K562 (cell line): ENCODE measurements at regions not wholly inside any gene's neighbourhood (a gene's known extent, or its start where the extent isn't known, plus 50 kb on each side); places are given as distances from the start of the nearest gene placed in this dataset.

Experiments used
- ATAC-seq: fragments of 200-7000 bp; cut with Tn5 transposase; 3 replicates; pipeline ENCODE4 v1.9.1; 2020; ENCODE audit warnings: moderate library complexity
- BruUV-seq: library from RNA; stranded (reverse); fragments of 400-500 nt; replicated peaks from 2 replicates; lab custom pipeline; 2021; lab: Mats Ljungman, UMichigan
- CTCF ChIA-PET: fragments of 300-600 bp; formaldehyde crosslinking; extraction: SDS; loops from one replicate; lab custom pipeline; 2021; ENCODE audit warnings: low intra/inter-chr PET ratio; lab: Yijun Ruan, JAX
- POLR2A ChIA-PET: fragments of 300-600, 350-650 bp; sonication (Branson Sonifier 250); formaldehyde crosslinking; extraction: SDS; loops from one replicate; lab custom pipeline; 2021; ENCODE audit warnings: antibody characterized with exemption, inconsistent platforms; lab: Yijun Ruan, JAX
- DNase-seq, 4 experiments: peaks; one replicate each; pipeline versions ENCODE4 v3.0.0 to v3.0.0-alpha.2; 2011 to 2018; ENCODE audit warnings: low spot score in 3 of 4, mixed read lengths in 3 of 4; ENCODE audit errors: extremely low read depth in 1 of 4
- FAIRE-seq: peaks from 2 replicates; lab custom pipeline; 2011; peaks lifted over from hg19 to GRCh38; lab: Jason Lieb, UNC
- H2AFZ ChIP-seq: 2 replicates; pipeline ENCODE4 v1.6.0; 2011; ENCODE audit warnings: low read depth, low read length, control low read depth, inconsistent platforms
- H3K27ac ChIP-seq: fragments of 200-600 bp; 3 replicates; pipeline ENCODE4 v1.8.0; 2011; ENCODE audit warnings: low read depth, mild to moderate bottlenecking, control low read depth, inconsistent platforms, low read length, moderate library complexity, mixed read lengths; ENCODE audit errors: extremely low read depth
- H3K27me3 ChIP-seq, 2 experiments: fragments of 300-600 bp in 1 of 2; 2 replicates in 1 of 2; 3 replicates in 1 of 2; pipeline versions ENCODE4 v1.6.0 to v1.8.0; 2011; ENCODE audit warnings: inconsistent platforms in 2 of 2, low read length in 2 of 2, mild to moderate bottlenecking in 1 of 2, mixed read lengths in 1 of 2, moderate library complexity in 1 of 2; ENCODE audit not compliant: control insufficient read depth in 2 of 2, insufficient read depth in 2 of 2
- H3K36me3 ChIP-seq: fragments of 300-600 bp; 3 replicates; pipeline ENCODE4 v1.8.0; 2011; ENCODE audit warnings: mild to moderate bottlenecking, low read length, inconsistent platforms; ENCODE audit not compliant: control insufficient read depth, insufficient read depth
- H3K4me1 ChIP-seq, 2 experiments: fragments of 200-600 bp in 1 of 2; replicated peaks in 1 of 2; 2 replicates in 1 of 2; 3 replicates in 1 of 2; pipeline versions ENCODE4 v1.5.1 to v1.8.0; 2011; ENCODE audit warnings: inconsistent platforms in 2 of 2, low read length in 2 of 2, mild to moderate bottlenecking in 1 of 2, mixed read lengths in 1 of 2, moderate library complexity in 1 of 2; ENCODE audit not compliant: control insufficient read depth in 2 of 2, insufficient read depth in 2 of 2
- H3K4me2 ChIP-seq: 2 replicates; pipeline ENCODE4 v1.6.1; 2011; ENCODE audit warnings: low read length, control low read depth, inconsistent platforms, mixed read lengths; ENCODE audit not compliant: insufficient read depth
- H3K4me3 ChIP-seq: fragments of 200-600 bp; sonication (generic), shearing (Covaris generic); 2 replicates; pipeline ENCODE4 v1.5.1; 2016; ENCODE audit warnings: control low read depth, inconsistent platforms
- H3K79me2 ChIP-seq: fragments of 200-600 bp; 3 replicates; pipeline ENCODE4 v1.8.0; 2011; ENCODE audit warnings: low read length, inconsistent platforms; ENCODE audit not compliant: control insufficient read depth, insufficient read depth
- H3K9ac ChIP-seq, 2 experiments: 2 replicates each; pipeline versions ENCODE4 v1.6.0 to v1.6.1; 2011; ENCODE audit warnings: low read depth in 2 of 2, low read length in 2 of 2, control low read depth in 1 of 2, inconsistent platforms in 1 of 2, mild to moderate bottlenecking in 1 of 2, mixed read lengths in 1 of 2; ENCODE audit not compliant: insufficient read depth in 1 of 2
- H3K9me1 ChIP-seq: one replicate; pipeline ENCODE4 v1.6.0; 2011; ENCODE audit warnings: inconsistent platforms, mild to moderate bottlenecking, low read length, moderate library complexity; ENCODE audit not compliant: control insufficient read depth, insufficient read depth
- H3K9me3 ChIP-seq: replicated peaks from 2 replicates; pipeline ENCODE4 v1.5.1; 2011; ENCODE audit warnings: low read depth, low read length, inconsistent platforms; ENCODE audit not compliant: control insufficient read depth, insufficient read depth
- H4K20me1 ChIP-seq: replicated peaks from 2 replicates; pipeline ENCODE4 v1.6.1; 2011; ENCODE audit warnings: low read length, inconsistent platforms, mixed read lengths; ENCODE audit not compliant: control insufficient read depth, insufficient read depth
- CBX3 ChIP-seq, 2 experiments: IDR thresholded peaks; 1 replicate in 1 of 2; 2 replicates in 1 of 2; pipeline ENCODE4 v1.6.1; 2012; ENCODE audit warnings: inconsistent platforms in 2 of 2, low read length in 2 of 2, borderline replicate concordance in 1 of 2, control low read depth in 1 of 2
- HINFP ChIP-seq: fragments of 450-650 bp; conservative IDR thresholded peaks from 2 replicates; pipeline ENCODE4 v1.6.1; 2016; ENCODE audit warnings: missing genetic modification characterization, low read depth, mild to moderate bottlenecking, control low read depth, missing compliant biosample characterization
- HNRNPLL ChIP-seq: fragments of 200-400 bp; formaldehyde crosslinking; IDR thresholded peaks from 2 replicates; pipeline ENCODE4 v1.6.1; 2017; ENCODE audit warnings: low read length, low read depth, mild to moderate bottlenecking; ENCODE audit not compliant: poor library complexity, severe bottlenecking
- MAFG ChIP-seq: fragments of 450-650 bp; conservative IDR thresholded peaks from 2 replicates; pipeline ENCODE4 v1.6.1; 2016; ENCODE audit warnings: missing genetic modification characterization, missing compliant biosample characterization
- NR2C1 ChIP-seq, 2 experiments: fragments of 450-650 bp; IDR thresholded peaks; 2 replicates each; pipeline ENCODE4 v1.6.1; 2017; ENCODE audit warnings: mild to moderate bottlenecking in 2 of 2, antibody characterized with exemption in 1 of 2, inconsistent platforms in 1 of 2, missing compliant biosample characterization in 1 of 2, missing genetic modification characterization in 1 of 2
- SMARCE1 ChIP-seq: fragments of 450-650 bp; IDR thresholded peaks from 2 replicates; pipeline ENCODE4 v1.7.1; 2016; ENCODE audit warnings: mild to moderate bottlenecking
- SP1 ChIP-seq: sonication (generic); formaldehyde crosslinking; IDR thresholded peaks from 2 replicates; pipeline ENCODE4 v1.8.1; 2022; ENCODE audit warnings: mild to moderate bottlenecking, missing genetic modification reagents
- SRF ChIP-seq, 2 experiments: fragments of 250-450, 450-650 bp in 1 of 2; sonication (Bioruptor Pico) in 1 of 2; sonication (generic) in 1 of 2; formaldehyde crosslinking; IDR thresholded peaks; 2 replicates each; pipeline versions ENCODE4 v1.5.0 to v1.5.1; 2020 to 2022; ENCODE audit warnings: mild to moderate bottlenecking in 1 of 2, missing genetic modification reagents in 1 of 2
- WHSC1 ChIP-seq: IDR thresholded peaks from one replicate; pipeline ENCODE4 v1.6.1; 2012; ENCODE audit warnings: low read length, control low read depth, inconsistent platforms
- ZNF140 ChIP-seq: fragments of 250-450 bp; sonication (Bioruptor Pico); IDR thresholded peaks from 2 replicates; pipeline ENCODE4 v1.8.0; 2021; ENCODE audit warnings: moderate library complexity, mild to moderate bottlenecking, inconsistent platforms
- ZNF398 ChIP-seq: fragments of 250-450 bp; sonication (Bioruptor Pico); IDR thresholded peaks from 2 replicates; pipeline ENCODE4 v1.8.0; 2021; ENCODE audit warnings: moderate library complexity, mild to moderate bottlenecking, inconsistent platforms
- ZNF785 ChIP-seq: fragments of 250-450 bp; sonication (Bioruptor Pico); IDR thresholded peaks from 2 replicates; pipeline ENCODE4 v1.4.0; 2020; ENCODE audit warnings: mild to moderate bottlenecking
- in situ Hi-C: fragments of 300-500 bp; cut with MboI; formaldehyde crosslinking; loops from 4 replicates; pipeline ENCODE4 v1.15.0; 2018; ENCODE audit warnings: inconsistent platforms, mixed read lengths
- intact Hi-C: fragments of 100-400 bp; cut with micrococcal nuclease; formaldehyde crosslinking; loops from 2 replicates; pipeline ENCODE4 v1.14.2; 2022
- TF ChIP-seq, protein P1 (sequence below): sonication (generic); formaldehyde crosslinking; IDR thresholded peaks from 2 replicates; pipeline ENCODE4 v1.8.0; 2022; ENCODE audit warnings: missing genetic modification reagents, mild to moderate bottlenecking, borderline replicate concordance

DNA sequence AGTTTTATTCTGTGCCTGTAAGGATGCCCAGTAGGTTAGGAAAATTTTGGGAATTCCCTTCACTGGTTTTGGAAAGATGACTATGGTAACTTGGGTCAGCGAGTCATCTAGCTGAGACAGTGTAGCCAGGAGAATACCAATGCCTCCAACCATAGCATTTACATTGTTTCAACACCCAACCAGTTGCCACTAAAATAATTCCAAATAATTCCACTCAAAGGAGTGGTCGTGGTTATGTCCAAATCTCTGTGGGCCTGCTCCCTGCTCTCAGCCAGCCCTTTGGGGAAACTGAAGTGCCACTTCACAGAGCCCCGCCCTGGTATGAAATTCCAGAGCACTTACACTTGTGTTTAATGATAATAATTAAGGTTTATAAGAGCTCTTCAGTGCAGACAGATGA is 310.5 kb downstream of the PLK2 start (continued):
- TF ChIP-seq ZNF398 (CRISPR knock-in tag) = no peak
- no peak for TF ChIP-seq SMARCE1
- no peak for TF ChIP-seq CBX3 (IDR thresholded peaks at IDR 0.05; ENCODE audit: borderline replicate concordance in 1 of 2, low read length in 2 of 2)
- TF ChIP-seq HNRNPLL = no peak
- no peak for TF ChIP-seq ZNF785 (CRISPR knock-in tag)
- TF ChIP-seq SRF (CRISPR knock-in tag; IDR thresholded peaks at IDR 0.05) = no peak
- no peak for TF ChIP-seq SP1 (CRISPR knock-in tag)

- ChIA-PET CTCF (no interaction called here), POLR2A (no interaction called here)
- no peak overlapping the region for H3K4me2 ChIP-seq
- intact Hi-C loops (no loop called here), in situ Hi-C loops (no loop called here)
- H3K9ac ChIP-seq = no peak overlapping the region
- no peaks in the 10 kb centered on the region for H3K9me1 ChIP-seq
- no peaks in the 10 kb centered on the region for H3K36me3 ChIP-seq
- DNase-seq = no peak
- ATAC-seq = no peak
- H3K4me3 ChIP-seq = no peak overlapping the region
- H3K9me3 ChIP-seq = no peaks in the 10 kb centered on the region
- no peak overlapping the region for H2AFZ ChIP-seq
- H3K27me3 ChIP-seq = no peaks in the 10 kb centered on the region
- no peaks in the 10 kb centered on the region for H3K4me1 ChIP-seq
- H4K20me1 ChIP-seq = no peaks in the 10 kb centered on the region
- no TSS peak for BruUV-seq
- FAIRE-seq = no peak
- H3K79me2 ChIP-seq = no peaks in the 10 kb centered on the region
- H3K27ac ChIP-seq = no peak overlapping the region
- TF ChIP-seq NR2C1 (IDR thresholded peaks at IDR 0.05) (no peak), NR2C1 (tag; IDR thresholded peaks at IDR 0.05) (no peak), HINFP (no peak), ZNF140 (CRISPR knock-in tag) (no peak), MAFG (tag) (no peak), WHSC1 (no peak)
- TF ChIP-seq, protein P1, sequence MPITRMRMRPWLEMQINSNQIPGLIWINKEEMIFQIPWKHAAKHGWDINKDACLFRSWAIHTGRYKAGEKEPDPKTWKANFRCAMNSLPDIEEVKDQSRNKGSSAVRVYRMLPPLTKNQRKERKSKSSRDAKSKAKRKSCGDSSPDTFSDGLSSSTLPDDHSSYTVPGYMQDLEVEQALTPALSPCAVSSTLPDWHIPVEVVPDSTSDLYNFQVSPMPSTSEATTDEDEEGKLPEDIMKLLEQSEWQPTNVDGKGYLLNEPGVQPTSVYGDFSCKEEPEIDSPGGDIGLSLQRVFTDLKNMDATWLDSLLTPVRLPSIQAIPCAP (CRISPR knock-in tag) = no peak
These were observed 311.6 kb downstream of the PLK2 start for GRCh38 chr5:58148254-58148775.
